SK-N-SH (cell line): ENCODE measurements at regions not wholly inside any gene's neighbourhood (a gene's known extent, or its start where the extent isn't known, plus 50 kb on each side); places are given as distances from the start of the nearest gene placed in this dataset.
"Not testable (repeated sequence)": the region's sequence is repeated elsewhere in the genome, so short reads cannot be mapped to it uniquely, and the experiment has no call there.

Experiments
- CTCF ChIA-PET: fragments of 300-600, 350-600 bp; formaldehyde crosslinking; extraction: SDS; loops from one replicate; lab custom pipeline; 2021; lab: Yijun Ruan, JAX
- POLR2A ChIA-PET: fragments of 350-600 bp; sonication (Branson Sonifier 250); formaldehyde crosslinking; extraction: SDS; loops from one replicate; lab custom pipeline; 2020; ENCODE audit warnings: antibody characterized with exemption, inconsistent platforms; lab: Yijun Ruan, JAX
- DNase-seq: peaks from one replicate; pipeline ENCODE4 v3.0.0; 2012
- H2AFZ ChIP-seq: fragments of 200-600 bp; sonication (generic); 2 replicates; pipeline ENCODE4 v1.8.1; 2016; ENCODE audit warnings: antibody characterized with exemption, mild to moderate bottlenecking, low read depth
- H3F3A ChIP-seq: fragments of 200-600 bp; sonication (generic); replicated peaks from 2 replicates; pipeline ENCODE3; 2016; ENCODE audit warnings: antibody characterized with exemption, mild to moderate bottlenecking; ENCODE audit not compliant: insufficient read depth
- H3K27ac ChIP-seq, 2 experiments: fragments of 200-500 bp in 1 of 2; fragments of 200-600 bp in 1 of 2; sonication (Bioruptor generic) in 1 of 2; sonication (generic), shearing (Covaris generic) in 1 of 2; 2 replicates each; pipeline versions ENCODE4 v1.5.1 to v1.6.1; 2014 to 2016; ENCODE audit warnings: low read depth in 2 of 2, inconsistent platforms in 1 of 2, low read length in 1 of 2, mild to moderate bottlenecking in 1 of 2, mixed read lengths in 1 of 2
- H3K27me3 ChIP-seq: fragments of 200-600 bp; sonication (generic), shearing (Covaris generic); 2 replicates; pipeline ENCODE4 v1.6.1; 2016; ENCODE audit warnings: mixed run types; ENCODE audit not compliant: insufficient read depth
- H3K36me3 ChIP-seq, 2 experiments: fragments of 200-500 bp in 1 of 2; fragments of 200-600 bp in 1 of 2; sonication (Bioruptor generic) in 1 of 2; sonication (generic) in 1 of 2; replicated peaks in 1 of 2; 2 replicates each; pipeline versions ENCODE3 to v1.5.1; 2014 to 2016; ENCODE audit warnings: low read length in 1 of 2, mild to moderate bottlenecking in 1 of 2; ENCODE audit not compliant: insufficient read depth in 2 of 2, control insufficient read depth in 1 of 2
- H3K4me1 ChIP-seq, 2 experiments: fragments of 200-500 bp in 1 of 2; fragments of 200-600 bp in 1 of 2; sonication (Bioruptor generic) in 1 of 2; sonication (generic), shearing (Covaris generic) in 1 of 2; 2 replicates each; pipeline versions ENCODE4 v1.5.1 to v1.6.1; 2014 to 2016; ENCODE audit warnings: low read depth in 1 of 2, low read length in 1 of 2, mixed run types in 1 of 2; ENCODE audit not compliant: insufficient read depth in 2 of 2, control insufficient read depth in 1 of 2
- H3K4me2 ChIP-seq: fragments of 200-600 bp; sonication (generic), shearing (Covaris generic); 2 replicates; pipeline ENCODE4 v1.6.1; 2017; ENCODE audit warnings: mixed run types
- H3K4me3 ChIP-seq, 2 experiments: fragments of 200-500 bp in 1 of 2; fragments of 200-600 bp in 1 of 2; sonication (Bioruptor generic) in 1 of 2; sonication (generic), shearing (Covaris generic) in 1 of 2; 2 replicates each; pipeline versions ENCODE4 v1.5.1 to v1.8.1; 2014 to 2016; ENCODE audit warnings: low read depth in 2 of 2, inconsistent platforms in 1 of 2, low read length in 1 of 2, mild to moderate bottlenecking in 1 of 2, mixed read lengths in 1 of 2, moderate library complexity in 1 of 2
- H3K79me2 ChIP-seq: fragments of 200-600 bp; sonication (generic); 2 replicates; pipeline ENCODE4 v1.8.1; 2017; ENCODE audit warnings: mild to moderate bottlenecking; ENCODE audit not compliant: insufficient read depth
- H3K9ac ChIP-seq: fragments of 200-600 bp; sonication (generic); 2 replicates; pipeline ENCODE4 v1.6.1; 2017; ENCODE audit warnings: mixed run types
- H3K9me2 ChIP-seq: fragments of 200-600 bp; sonication (generic); 2 replicates; pipeline ENCODE4 v1.6.1; 2017; ENCODE audit warnings: mixed run types
- H3K9me3 ChIP-seq: fragments of 200-600 bp; sonication (generic); 2 replicates; pipeline ENCODE4 v1.6.1; 2017; ENCODE audit warnings: mixed run types, mild to moderate bottlenecking, moderate library complexity
- H4K20me1 ChIP-seq: fragments of 200-600 bp; sonication (generic); 2 replicates; pipeline ENCODE4 v1.6.1; 2017; ENCODE audit warnings: mild to moderate bottlenecking, mixed run types; ENCODE audit not compliant: insufficient read depth
- ELF1 ChIP-seq: IDR thresholded peaks from 2 replicates; pipeline ENCODE4 v1.4.0; 2012
- GABPA ChIP-seq: IDR thresholded peaks from 2 replicates; pipeline ENCODE4 v1.4.0; 2012; ENCODE audit warnings: low read depth, mild to moderate bottlenecking
- JUND ChIP-seq: IDR thresholded peaks from 2 replicates; pipeline ENCODE4 v1.4.0; 2012
- MAX ChIP-seq: IDR thresholded peaks from 2 replicates; pipeline ENCODE4 v1.4.0; 2012; ENCODE audit warnings: low read depth
- NRF1 ChIP-seq: IDR thresholded peaks from 2 replicates; pipeline ENCODE4 v1.6.1; 2012; ENCODE audit warnings: low read depth, mild to moderate bottlenecking, low read length
- SIN3A ChIP-seq: IDR thresholded peaks from 2 replicates; pipeline ENCODE4 v1.6.1; 2012; ENCODE audit warnings: low read depth, mild to moderate bottlenecking, low read length, moderate library complexity, borderline replicate concordance
- TAF1 ChIP-seq: IDR thresholded peaks from 2 replicates; pipeline ENCODE4 v1.6.1; 2012; ENCODE audit warnings: low read depth, mild to moderate bottlenecking, low read length, moderate library complexity, borderline replicate concordance
- TCF12 ChIP-seq: IDR thresholded peaks from 2 replicates; pipeline ENCODE4 v1.4.0; 2012
- TEAD4 ChIP-seq: IDR thresholded peaks from 2 replicates; pipeline ENCODE4 v1.4.0; 2012; ENCODE audit warnings: mild to moderate bottlenecking, borderline replicate concordance; ENCODE audit not compliant: insufficient read depth
- USF1 ChIP-seq: IDR thresholded peaks from 2 replicates; pipeline ENCODE4 v1.4.0; 2012; ENCODE audit warnings: low read depth, borderline replicate concordance
- WGBS: methylation state at CpG from one replicate; pipeline ENCODE4 v1.1.6; 2017; ENCODE audit warnings: low lambda C conversion rate; 5-methylcytosine and 5-hydroxymethylcytosine counted together
- TF ChIP-seq, protein P1 (sequence below): fragments of 150-350 bp; IDR thresholded peaks from 2 replicates; pipeline ENCODE4 v1.6.1; 2016; ENCODE audit warnings: mild to moderate bottlenecking, low read depth, low read length
- TF ChIP-seq, protein P2 (sequence below): IDR thresholded peaks from 2 replicates; pipeline ENCODE4 v1.4.0; 2012; ENCODE audit warnings: low read depth, borderline replicate concordance

DNA sequence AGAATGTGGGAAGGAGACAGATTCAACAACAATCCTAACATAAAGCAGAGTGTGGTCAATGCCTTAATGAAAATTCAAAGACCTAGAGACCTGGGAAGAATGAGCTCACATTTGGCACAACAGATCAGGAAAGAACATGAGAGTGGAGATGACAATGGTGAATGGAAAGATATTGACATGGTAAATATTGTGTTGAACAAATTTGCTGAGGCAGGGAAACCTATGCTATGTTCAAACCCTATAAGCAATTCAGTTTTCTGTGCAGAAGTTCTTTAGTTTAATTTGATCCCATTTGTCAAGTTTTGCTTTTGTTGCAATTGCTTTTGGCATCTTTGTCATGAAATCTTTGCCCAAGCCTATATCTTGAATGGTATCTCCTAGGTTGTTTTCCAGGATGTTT is 199.4 kb upstream of the LRRTM4 start:
- POLR2A ChIA-PET = no interaction called here
- CTCF ChIA-PET = no interaction called here
- no peak overlapping the region for H3K9ac ChIP-seq

DNA sequence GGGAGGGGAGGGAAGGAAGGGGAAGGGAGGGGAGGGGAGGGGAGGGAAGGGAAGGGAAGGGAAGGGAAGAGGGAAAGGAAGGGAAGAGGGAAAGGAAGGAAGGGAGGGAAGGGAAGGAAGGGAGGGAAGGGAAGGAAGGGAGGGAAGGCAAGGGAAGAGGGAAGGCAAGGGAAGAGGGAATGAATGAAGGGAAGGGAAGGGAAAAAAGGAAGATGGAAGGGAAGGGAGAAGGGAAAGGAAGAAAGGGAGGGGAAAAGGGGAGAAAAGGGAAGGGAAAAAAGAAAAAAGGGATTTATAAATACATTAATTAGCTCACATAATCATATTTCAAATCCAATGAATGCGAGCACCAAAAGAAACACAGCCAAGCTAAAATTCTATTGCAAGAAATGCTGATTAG is 202.9 kb upstream of the LRRTM4 start:
- H3K9me2 ChIP-seq = no peaks in the 10 kb centered on the region
- H3F3A ChIP-seq = no peaks in the 10 kb centered on the region
- H2AFZ ChIP-seq = no peak overlapping the region
- POLR2A ChIA-PET = no interaction called here
- no peaks in the 10 kb centered on the region for H3K4me1 ChIP-seq
- no peak for DNase-seq
- H3K36me3 ChIP-seq = no peaks in the 10 kb centered on the region
- no peaks in the 10 kb centered on the region for H3K79me2 ChIP-seq
- no peaks in the 10 kb centered on the region; the same call in 1 of the 2 replicates for H3K9me3 ChIP-seq
- no peaks in the 10 kb centered on the region for H3K27me3 ChIP-seq
- H3K4me2 ChIP-seq = no peak overlapping the region
- TF ChIP-seq TEAD4 = no peak
- no peak overlapping the region for H3K27ac ChIP-seq
- CTCF ChIA-PET = no interaction called here
- H3K9ac ChIP-seq = no peak overlapping the region
- H3K4me3 ChIP-seq = no peak overlapping the region
- WGBS = 25% methylated on average over 1 of the region's 1 CpG
- H4K20me1 ChIP-seq = no peaks in the 10 kb centered on the region

More for the DNA sequence above, 199.4 kb upstream of the LRRTM4 start:
- no peak overlapping the region for H3K4me2 ChIP-seq
- H3K79me2 ChIP-seq = no peaks in the 10 kb centered on the region
- no peak overlapping the region for H3K27ac ChIP-seq
- H3F3A ChIP-seq = no peaks in the 10 kb centered on the region
- no peak overlapping the region for H3K4me3 ChIP-seq
- H3K4me1 ChIP-seq = no peaks in the 10 kb centered on the region
- no peak for TF ChIP-seq TCF12
- TF ChIP-seq, protein P1, sequence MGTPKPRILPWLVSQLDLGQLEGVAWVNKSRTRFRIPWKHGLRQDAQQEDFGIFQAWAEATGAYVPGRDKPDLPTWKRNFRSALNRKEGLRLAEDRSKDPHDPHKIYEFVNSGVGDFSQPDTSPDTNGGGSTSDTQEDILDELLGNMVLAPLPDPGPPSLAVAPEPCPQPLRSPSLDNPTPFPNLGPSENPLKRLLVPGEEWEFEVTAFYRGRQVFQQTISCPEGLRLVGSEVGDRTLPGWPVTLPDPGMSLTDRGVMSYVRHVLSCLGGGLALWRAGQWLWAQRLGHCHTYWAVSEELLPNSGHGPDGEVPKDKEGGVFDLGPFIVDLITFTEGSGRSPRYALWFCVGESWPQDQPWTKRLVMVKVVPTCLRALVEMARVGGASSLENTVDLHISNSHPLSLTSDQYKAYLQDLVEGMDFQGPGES = no peak
- H2AFZ ChIP-seq = no peak overlapping the region
- no peaks in the 10 kb centered on the region for H3K36me3 ChIP-seq
- H4K20me1 ChIP-seq = no peaks in the 10 kb centered on the region
- DNase-seq = no peak
- H3K9me3 ChIP-seq = no peaks in the 10 kb centered on the region; the same call in 1 of the 2 replicates
- H3K27me3 ChIP-seq = no peaks in the 10 kb centered on the region
- H3K9me2 ChIP-seq = no peaks in the 10 kb centered on the region

- 72% methylated on average over 28 of the region's 39 CpGs for WGBS
- H3K27ac ChIP-seq, CTCF ChIA-PET, H3K79me2 ChIP-seq, H3K9me2 ChIP-seq, H3K4me3 ChIP-seq, H3K27me3 ChIP-seq, H3K36me3 ChIP-seq, H3F3A ChIP-seq, H3K4me2 ChIP-seq, H3K9ac ChIP-seq, H4K20me1 ChIP-seq, H3K4me1 ChIP-seq, H2AFZ ChIP-seq, H3K9me3 ChIP-seq, DNase-seq, POLR2A ChIA-PET: not testable (repeated sequence)
These were observed 212.6 kb upstream of the LRRTM4 start for GRCh38 chr2:77734662-77735340.

GRCh38 chr2:77737236-77737635 is 215.1 kb upstream of the LRRTM4 start:
- ChIA-PET CTCF (no interaction called here), POLR2A (no interaction called here)
- no peak overlapping the region for H3K9ac ChIP-seq
- no peak overlapping the region for H3K27ac ChIP-seq
- no peaks in the 10 kb centered on the region for H3K36me3 ChIP-seq
- no peak overlapping the region for H3K4me3 ChIP-seq
- H3K4me1 ChIP-seq = no peaks in the 10 kb centered on the region
- no peaks in the 10 kb centered on the region for H3F3A ChIP-seq
- H3K9me3 ChIP-seq = no peaks in the 10 kb centered on the region; the same call in 1 of the 2 replicates
- H3K9me2 ChIP-seq = no peaks in the 10 kb centered on the region
- H3K79me2 ChIP-seq = no peaks in the 10 kb centered on the region
- H3K4me2 ChIP-seq = no peak overlapping the region
- DNase-seq = no peak
- H3K27me3 ChIP-seq = no peaks in the 10 kb centered on the region
- no peak overlapping the region for H2AFZ ChIP-seq
- H4K20me1 ChIP-seq = no peaks in the 10 kb centered on the region
- WGBS = 9% methylated on average over 3 of the region's 3 CpGs
- no peak for TF ChIP-seq SIN3A
- no peak for TF ChIP-seq TCF12
- no peak for TF ChIP-seq JUND
- no peak for TF ChIP-seq NRF1
- TF ChIP-seq GABPA = no peak
- TF ChIP-seq TAF1 = no peak
- no peak for TF ChIP-seq ELF1
- TF ChIP-seq, protein P2, sequence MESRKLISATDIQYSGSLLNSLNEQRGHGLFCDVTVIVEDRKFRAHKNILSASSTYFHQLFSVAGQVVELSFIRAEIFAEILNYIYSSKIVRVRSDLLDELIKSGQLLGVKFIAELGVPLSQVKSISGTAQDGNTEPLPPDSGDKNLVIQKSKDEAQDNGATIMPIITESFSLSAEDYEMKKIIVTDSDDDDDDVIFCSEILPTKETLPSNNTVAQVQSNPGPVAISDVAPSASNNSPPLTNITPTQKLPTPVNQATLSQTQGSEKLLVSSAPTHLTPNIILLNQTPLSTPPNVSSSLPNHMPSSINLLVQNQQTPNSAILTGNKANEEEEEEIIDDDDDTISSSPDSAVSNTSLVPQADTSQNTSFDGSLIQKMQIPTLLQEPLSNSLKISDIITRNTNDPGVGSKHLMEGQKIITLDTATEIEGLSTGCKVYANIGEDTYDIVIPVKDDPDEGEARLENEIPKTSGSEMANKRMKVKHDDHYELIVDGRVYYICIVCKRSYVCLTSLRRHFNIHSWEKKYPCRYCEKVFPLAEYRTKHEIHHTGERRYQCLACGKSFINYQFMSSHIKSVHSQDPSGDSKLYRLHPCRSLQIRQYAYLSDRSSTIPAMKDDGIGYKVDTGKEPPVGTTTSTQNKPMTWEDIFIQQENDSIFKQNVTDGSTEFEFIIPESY = no peak
- no peak for TF ChIP-seq MAX
- no peak for TF ChIP-seq USF1
